ENCODE measurements at regions not wholly inside any gene's neighbourhood (a gene's known extent, or its start where the extent isn't known, plus 50 kb on each side); places are given as distances from the start of the nearest gene placed in this dataset.
"Not testable (repeated sequence)": the region's sequence is repeated elsewhere in the genome, so short reads cannot be mapped to it uniquely, and the experiment has no call there.

DNA sequence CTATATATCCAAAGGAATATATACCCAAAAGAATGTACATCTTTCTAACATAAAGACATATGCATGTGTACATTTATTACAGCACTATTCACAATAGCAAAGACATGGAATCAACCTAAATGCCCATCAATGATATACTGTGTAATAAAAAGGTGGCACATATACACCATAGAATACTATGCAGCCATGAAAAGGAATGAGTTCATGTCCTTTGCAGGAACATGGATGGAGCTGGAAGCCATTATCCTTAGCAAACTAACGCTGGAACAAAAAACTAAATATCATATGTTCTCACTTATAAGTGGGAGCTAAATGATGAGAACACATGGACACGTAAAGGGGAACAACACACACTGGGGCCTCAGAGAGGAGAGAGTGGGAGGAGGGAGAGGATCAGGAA is 365.7 kb upstream of the FTMT start:
- DNase-seq (ENCODE audit: low read depth), result not testable (repeated sequence)

DNA sequence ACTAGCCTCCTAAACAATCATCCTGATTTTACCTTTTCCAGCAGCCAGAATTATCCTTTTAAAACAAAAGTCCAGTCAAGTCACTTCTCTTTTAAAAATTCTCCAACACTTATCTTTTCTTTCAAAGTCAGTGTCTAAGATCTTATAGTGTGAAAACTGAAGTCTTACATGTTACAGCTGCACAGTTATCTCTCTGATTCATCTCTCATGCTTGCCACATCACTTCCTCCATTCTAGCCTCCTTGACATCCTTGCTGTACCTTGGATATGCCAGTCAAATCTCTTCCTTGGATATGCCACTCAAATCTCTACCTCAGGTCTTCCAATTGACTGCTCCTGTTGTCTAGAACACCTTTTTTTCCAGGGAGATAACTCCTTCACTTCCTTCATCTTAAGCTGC is 361.7 kb upstream of the FTMT start:
- DNase-seq (ENCODE audit: low read depth), result no peak

- no peak for DNase-seq (ENCODE audit: low read depth)
Measured at GRCh38 chr5:121497176-121497575, 354.5 kb upstream of the FTMT start.

DNA sequence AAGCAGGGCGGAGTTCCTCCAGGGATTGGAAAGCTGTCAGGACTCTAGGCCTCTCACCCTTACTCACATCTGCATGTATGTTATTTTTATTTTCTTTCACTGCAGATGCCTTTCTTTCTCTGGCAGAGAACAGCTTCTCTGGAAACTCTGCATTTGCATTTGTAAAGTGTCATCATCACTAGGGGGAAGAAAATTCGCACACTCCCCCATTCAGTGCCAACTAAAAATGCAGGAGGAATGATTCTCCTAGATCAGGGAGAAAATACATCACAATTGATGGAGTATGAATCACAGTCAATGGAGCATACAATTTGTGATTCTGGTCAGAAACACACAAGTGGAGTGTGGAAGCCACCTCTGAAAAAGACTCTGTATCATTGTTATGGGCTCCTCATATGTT is 351.4 kb upstream of the FTMT start:
- DNase-seq (ENCODE audit: low read depth), result no peak

DNA sequence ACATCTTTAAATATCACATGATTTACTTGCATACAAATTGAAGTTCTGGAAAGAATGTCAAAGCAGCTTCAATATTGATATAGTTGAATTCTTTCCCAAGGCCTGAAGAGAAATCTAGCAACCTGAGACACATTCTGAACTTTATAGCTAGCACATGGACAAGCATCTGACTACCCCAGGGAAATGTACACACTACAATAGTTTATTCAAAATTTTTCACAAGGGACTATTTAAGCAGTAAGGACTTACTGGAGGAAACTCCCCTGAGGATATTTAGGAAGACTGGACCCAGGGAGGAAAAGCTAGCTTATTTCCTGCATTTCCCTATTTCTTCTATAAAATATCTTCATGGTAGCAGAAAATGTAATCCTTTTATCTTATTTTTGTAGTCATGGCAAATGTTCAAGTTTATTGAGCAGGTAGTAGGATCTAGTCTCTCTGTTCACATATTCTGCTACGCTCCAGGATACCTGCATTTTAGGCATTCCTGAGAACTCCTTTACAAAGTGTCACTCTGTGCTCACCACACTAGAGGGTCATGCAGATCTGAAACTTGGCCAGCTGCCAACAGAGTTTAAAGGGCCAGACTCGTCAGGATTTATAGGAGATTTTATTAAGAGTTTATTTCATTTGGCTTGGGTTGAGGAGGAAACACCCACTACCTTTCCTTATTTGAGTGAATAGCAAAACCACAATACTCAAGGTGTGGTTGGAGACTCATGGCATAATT is 348.4 kb upstream of the FTMT start:
- DNase-seq (ENCODE audit: low read depth), result no peak

GRCh38 chr5:121516997-121517396 is 334.7 kb upstream of the FTMT start:
- no peak for DNase-seq (ENCODE audit: low read depth)

- no peak for DNase-seq (ENCODE audit: low read depth)
Measured at GRCh38 chr5:121525706-121526105, 326.0 kb upstream of the FTMT start.

DNA sequence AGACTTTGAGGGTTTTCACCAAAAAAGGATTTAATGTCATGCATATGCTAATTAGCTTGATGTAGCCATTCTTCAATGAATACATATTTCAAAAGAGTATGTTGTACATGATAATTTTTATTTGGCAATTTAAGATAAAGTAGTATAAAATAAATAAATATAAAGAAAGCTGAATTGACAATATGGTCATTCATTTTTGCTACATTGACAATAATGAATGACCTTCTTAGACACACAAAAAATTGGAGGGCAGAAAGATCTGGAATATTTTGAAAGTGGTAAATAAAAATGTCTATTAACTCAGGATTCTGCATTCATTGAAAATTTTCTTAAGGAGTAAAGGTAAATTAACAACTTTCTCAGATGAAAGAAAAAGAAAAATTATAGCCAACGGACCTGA is 324.8 kb upstream of the FTMT start:
- DNase-seq (ENCODE audit: low read depth), result no peak

DNA sequence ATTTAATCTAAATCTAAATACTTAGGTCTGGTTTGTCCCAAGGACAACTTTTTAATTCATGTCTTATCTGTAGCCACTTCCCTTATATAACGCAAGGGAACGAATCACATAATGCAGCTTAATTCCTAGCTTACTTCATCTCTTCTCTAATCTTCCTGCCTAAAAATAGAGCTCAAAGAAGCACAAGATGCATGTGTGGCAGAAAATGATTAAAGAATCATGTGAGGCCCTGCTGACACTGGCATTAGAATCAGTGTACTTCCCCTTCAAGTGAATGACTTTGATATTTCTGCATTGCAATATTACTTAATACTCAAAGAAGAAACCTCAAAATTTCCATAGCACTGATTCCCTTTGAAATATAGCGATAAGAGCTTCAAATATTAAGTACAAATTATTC is 317.9 kb upstream of the FTMT start:
- DNase-seq (ENCODE audit: low read depth), result no peak

GRCh38 chr5:121550989-121551388 is 300.7 kb upstream of the FTMT start:
- DNase-seq (ENCODE audit: low read depth), result no peak

DNA sequence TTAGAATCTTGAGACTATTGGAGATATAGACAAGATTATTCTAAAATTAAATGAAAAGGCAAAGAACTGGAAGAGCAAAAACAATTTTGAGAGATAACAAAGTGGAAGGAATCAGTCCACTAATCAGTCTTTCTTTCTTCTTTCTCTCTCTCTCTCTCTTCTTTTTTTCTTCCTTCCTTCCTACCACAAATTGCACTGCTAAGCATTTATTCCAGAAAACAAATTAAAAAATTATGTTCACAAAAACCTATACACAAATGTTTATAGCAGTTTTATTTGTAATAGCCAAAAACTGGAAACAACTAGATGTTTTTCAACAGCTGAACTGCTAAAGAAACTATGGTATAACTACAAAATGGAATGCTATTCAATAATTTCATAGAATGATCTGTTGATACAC is 291.9 kb upstream of the FTMT start:
- DNase-seq (ENCODE audit: low read depth), result no peak

- no peak for DNase-seq (ENCODE audit: low read depth)
Measured at GRCh38 chr5:121572061-121572460, 279.6 kb upstream of the FTMT start.

DNA sequence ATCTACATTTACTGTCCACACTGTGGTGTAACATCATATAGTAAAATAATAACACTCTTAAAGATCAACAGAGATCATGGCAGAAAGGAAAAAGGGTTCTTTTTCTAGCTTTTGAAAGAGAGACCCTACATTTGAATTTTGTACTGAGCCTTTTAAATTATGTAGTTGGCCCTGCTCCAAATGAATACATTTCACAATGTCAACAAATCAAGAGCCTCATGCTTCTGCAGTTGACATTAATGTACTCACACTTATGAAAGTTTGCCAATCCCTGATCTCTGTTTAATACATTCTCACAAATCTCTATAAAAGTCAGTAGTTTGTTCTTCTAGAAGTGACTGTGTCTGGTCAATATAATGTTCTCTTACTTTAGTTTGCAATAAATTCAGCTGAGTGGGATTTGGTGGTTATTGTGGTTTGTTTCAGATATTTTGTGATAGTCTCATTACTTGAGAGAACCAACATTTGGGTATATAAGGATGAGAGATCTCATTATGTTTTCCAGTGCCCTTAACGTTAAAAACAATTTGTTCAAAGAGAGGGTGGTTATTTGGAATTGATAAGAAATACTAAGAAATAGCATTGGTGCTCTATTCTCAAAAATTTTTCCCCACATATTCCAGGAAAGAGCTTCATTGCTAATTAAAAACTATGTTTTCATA is 277.8 kb upstream of the FTMT start:
- DNase-seq (ENCODE audit: low read depth), result no peak

- no peak for DNase-seq (ENCODE audit: low read depth)
Measured at GRCh38 chr5:121581588-121581987, 270.1 kb upstream of the FTMT start.

DNA sequence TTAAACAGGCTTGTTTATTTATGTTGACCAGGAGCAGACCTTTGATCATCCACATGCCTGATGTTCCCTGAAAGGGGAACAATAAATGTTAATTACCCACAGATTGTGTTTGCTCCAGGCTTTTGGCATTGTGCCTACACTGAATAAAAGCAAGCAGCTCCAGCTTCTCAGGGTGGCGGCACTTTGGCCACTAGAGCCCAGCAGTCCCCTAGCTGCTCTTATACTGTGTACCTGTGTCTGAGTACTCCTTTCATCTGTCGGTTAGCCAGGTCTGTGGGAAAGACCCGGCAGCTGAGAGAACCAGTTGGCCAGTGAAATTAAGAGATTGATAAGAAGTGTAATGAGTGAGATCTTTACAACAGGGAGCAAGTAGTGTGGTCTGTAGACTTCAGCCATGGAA is 254.8 kb upstream of the FTMT start:
- DNase-seq (ENCODE audit: low read depth), result no peak

DNA sequence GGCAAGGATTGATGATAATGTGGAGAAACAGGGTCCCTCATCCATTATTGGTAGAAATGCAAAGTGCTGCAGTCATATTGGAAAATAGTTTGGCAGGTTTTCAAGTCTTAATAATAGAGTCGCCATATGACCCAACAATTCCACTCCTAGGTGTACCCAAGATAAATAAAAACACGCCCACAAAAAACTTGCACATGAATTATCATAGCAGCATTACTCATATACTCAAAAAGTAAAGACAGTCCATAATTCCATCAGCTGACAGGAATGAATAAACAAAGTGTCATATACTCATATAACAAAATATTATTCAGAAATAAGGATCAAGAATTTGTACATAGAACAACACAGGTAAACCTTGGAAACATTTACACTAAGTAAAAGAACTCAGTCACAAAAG is 242.9 kb upstream of the FTMT start:
- no peak for DNase-seq (ENCODE audit: low read depth)

GRCh38 chr5:121624035-121624434 is 227.6 kb upstream of the FTMT start:
- DNase-seq (ENCODE audit: low read depth), result no peak

DNA sequence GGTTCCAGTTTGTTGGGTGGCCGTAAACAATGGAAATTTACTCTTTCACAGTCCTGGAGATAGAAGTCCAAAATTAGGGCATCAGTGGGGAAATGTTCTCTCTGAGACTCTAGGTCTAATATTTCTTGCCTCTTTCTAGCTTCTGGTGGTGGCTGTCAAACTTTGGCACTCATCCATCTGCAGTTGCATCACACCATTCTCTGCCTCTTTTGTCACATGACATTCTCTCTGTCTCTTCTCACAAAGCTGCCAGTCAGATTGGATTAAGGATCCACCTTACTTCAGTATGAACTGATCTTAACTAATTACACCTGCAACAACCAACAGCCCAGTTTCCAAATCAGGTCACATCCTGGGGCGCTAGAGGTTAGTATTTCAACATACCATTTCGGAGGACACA is 222.9 kb upstream of the FTMT start:
- no peak for DNase-seq (ENCODE audit: low read depth)

- DNase-seq (ENCODE audit: low read depth), result no peak
Measured at GRCh38 chr5:121630402-121630801, 221.3 kb upstream of the FTMT start.

GRCh38 chr5:121634946-121635345 is 216.7 kb upstream of the FTMT start:
- no peak for DNase-seq (ENCODE audit: low read depth)

- no peak for DNase-seq (ENCODE audit: low read depth)
Measured at GRCh38 chr5:121638126-121638525, 213.6 kb upstream of the FTMT start.

GRCh38 chr5:121640298-121640697 is 211.4 kb upstream of the FTMT start:
- DNase-seq (ENCODE audit: low read depth), result no peak

- DNase-seq (ENCODE audit: low read depth), result no peak
Measured at GRCh38 chr5:121658221-121658620, 193.5 kb upstream of the FTMT start.

DNA sequence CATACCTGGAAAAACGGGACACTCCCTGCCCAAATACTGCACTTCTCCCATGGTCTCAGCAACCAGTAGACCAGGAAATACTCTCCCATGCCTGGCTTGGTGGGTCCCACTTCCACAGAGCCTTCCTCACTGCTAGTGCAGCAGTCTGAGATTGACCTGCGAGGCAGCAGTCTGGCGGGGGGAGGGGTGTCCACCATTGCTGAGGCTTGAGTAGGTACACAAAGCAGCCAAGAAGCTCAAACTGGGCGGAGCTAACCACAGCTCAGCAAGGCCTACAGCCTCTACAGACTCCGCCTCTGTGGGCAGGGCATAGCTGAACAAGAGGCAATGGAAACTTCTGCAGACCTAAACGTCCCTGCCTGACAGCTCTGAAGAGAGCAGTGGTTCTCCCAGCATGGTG is 191.5 kb upstream of the FTMT start:
- no peak for DNase-seq (ENCODE audit: low read depth)
